NB4 (cell line): ENCODE measurements at regions not wholly inside any gene's neighbourhood (a gene's known extent, or its start where the extent isn't known, plus 50 kb on each side); places are given as distances from the start of the nearest gene placed in this dataset.
"Not testable (repeated sequence)": the region's sequence is repeated elsewhere in the genome, so short reads cannot be mapped to it uniquely, and the experiment has no call there.

Experiments used
- DNase-seq: peaks from one replicate; pipeline ENCODE4 v3.0.0; 2010; ENCODE audit warnings: low read depth
- H3K4me3 ChIP-seq: one replicate; pipeline ENCODE4 v1.5.1; 2011; ENCODE audit warnings: mild to moderate bottlenecking, low read depth, low read length, moderate library complexity
- CTCF ChIP-seq: IDR thresholded peaks from one replicate; pipeline ENCODE4 v1.5.1; 2012; ENCODE audit warnings: low read depth, low read length
- MAX ChIP-seq: IDR thresholded peaks from 2 replicates; pipeline ENCODE4 v1.6.1; 2011; ENCODE audit warnings: low read depth, low read length
- MYC ChIP-seq: IDR thresholded peaks from 2 replicates; pipeline ENCODE4 v1.6.1; 2011; ENCODE audit warnings: low read depth, low read length
- POLR2A ChIP-seq: IDR thresholded peaks from 2 replicates; pipeline ENCODE4 v1.6.1; 2011; ENCODE audit warnings: mild to moderate bottlenecking; ENCODE audit not compliant: insufficient read length; ENCODE audit errors: extremely low read depth

GRCh38 chr4:22614114-22614513 lies 78.6 kb upstream of the GBA3 start:
- H3K4me3 ChIP-seq, result no peak overlapping the region
- TF ChIP-seq MAX (no peak), POLR2A (no peak), MYC (no peak), CTCF (no peak)
- DNase-seq, result no peak

- H3K4me3 ChIP-seq, result no peak overlapping the region
- no peak for TF ChIP-seq CTCF
- no peak for TF ChIP-seq MAX
- no peak for TF ChIP-seq POLR2A
- TF ChIP-seq MYC, result no peak
- no peak for DNase-seq
Observed at GRCh38 chr4:22616516-22616915, 76.2 kb upstream of the GBA3 start.

GRCh38 chr4:22620144-22620543 lies 72.6 kb upstream of the GBA3 start:
- DNase-seq, H3K4me3 ChIP-seq: not testable (repeated sequence)

GRCh38 chr4:22621970-22622369 lies 70.8 kb upstream of the GBA3 start:
- not testable (repeated sequence) for DNase-seq, H3K4me3 ChIP-seq

DNA sequence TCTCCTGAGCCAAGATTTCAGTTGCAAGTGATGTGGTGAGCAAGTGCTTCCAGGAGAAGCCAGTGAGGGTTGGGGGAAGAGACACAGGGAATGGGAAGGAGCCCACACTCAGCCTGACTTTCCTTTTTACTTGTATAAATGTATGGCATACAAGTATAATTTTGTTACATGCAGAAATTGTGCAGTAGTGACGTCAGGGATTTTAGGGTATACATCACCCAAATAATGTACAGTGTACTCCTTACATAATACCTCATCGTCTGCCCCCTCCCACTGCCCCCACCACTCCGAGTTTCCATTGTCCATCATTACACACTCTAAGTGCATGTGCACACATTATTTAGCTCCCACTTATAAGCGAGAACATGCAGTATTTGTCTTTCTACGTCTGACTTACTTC lies 68.7 kb upstream of the GBA3 start:
- not testable (repeated sequence) for DNase-seq

GRCh38 chr4:22625311-22625710 lies 67.4 kb upstream of the GBA3 start:
- DNase-seq, result no peak
- TF ChIP-seq MYC (no peak), MAX (no peak), POLR2A (no peak), CTCF (no peak)
- H3K4me3 ChIP-seq, result no peak overlapping the region

More for the DNA sequence above, 68.7 kb upstream of the GBA3 start:
- not testable (repeated sequence) for H3K4me3 ChIP-seq

DNA sequence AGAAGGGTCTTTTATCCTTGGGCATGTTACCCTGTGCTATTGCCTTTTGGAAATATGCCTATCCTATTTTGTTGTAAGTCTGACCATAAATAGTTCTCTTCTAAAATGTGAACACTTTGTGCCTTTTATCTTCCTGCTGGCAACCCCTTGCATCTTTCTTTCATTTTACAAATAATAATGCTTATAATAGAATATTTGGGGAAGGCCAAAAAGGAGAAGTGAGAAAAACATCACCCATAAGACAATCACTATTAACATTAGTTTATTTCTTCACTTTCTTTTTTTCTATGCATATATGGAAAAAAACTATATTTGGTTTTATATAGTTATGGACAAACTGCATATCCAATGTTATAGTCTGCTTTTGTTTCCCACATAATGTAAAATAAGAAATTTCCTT lies 64.9 kb upstream of the GBA3 start:
- DNase-seq, H3K4me3 ChIP-seq: not testable (repeated sequence)

GRCh38 chr4:22630161-22630975 lies 62.4 kb upstream of the GBA3 start:
- DNase-seq, H3K4me3 ChIP-seq: not testable (repeated sequence)

GRCh38 chr4:22631167-22631566 lies 61.6 kb upstream of the GBA3 start:
- DNase-seq, H3K4me3 ChIP-seq: not testable (repeated sequence)
